H9 (cell line): ENCODE measurements at regions not wholly inside any gene's neighbourhood (a gene's known extent, or its start where the extent isn't known, plus 50 kb on each side); places are given as distances from the start of the nearest gene placed in this dataset.

Experiments used
- DNase-seq: peaks from one replicate; pipeline ENCODE4 v3.0.0-alpha.2; 2017
- H2AFZ ChIP-seq: one replicate; pipeline ENCODE4 v1.6.1; 2013; ENCODE audit warnings: mild to moderate bottlenecking, low read length, control low read depth, moderate library complexity
- H2AK5ac ChIP-seq: 2 replicates; pipeline ENCODE4 v1.6.1; 2013; ENCODE audit warnings: low read length, control low read depth, mixed read lengths; ENCODE audit not compliant: insufficient read length
- H2BK120ac ChIP-seq: one replicate; pipeline ENCODE4 v1.6.1; 2013; ENCODE audit warnings: low read depth, mild to moderate bottlenecking, low read length, control low read depth, inconsistent platforms; ENCODE audit not compliant: poor library complexity, severe bottlenecking
- H2BK12ac ChIP-seq: 2 replicates; pipeline ENCODE4 v1.6.1; 2013; ENCODE audit warnings: low read length, control low read depth, mixed read lengths, low read depth; ENCODE audit not compliant: insufficient read length
- H2BK15ac ChIP-seq: 2 replicates; pipeline ENCODE4 v1.6.1; 2013; ENCODE audit warnings: low read depth, low read length, control low read depth
- H2BK20ac ChIP-seq: one replicate; pipeline ENCODE4 v1.6.1; 2013; ENCODE audit warnings: low read depth, mild to moderate bottlenecking, low read length, control low read depth, inconsistent platforms; ENCODE audit not compliant: poor library complexity, severe bottlenecking
- H2BK5ac ChIP-seq: 2 replicates; pipeline ENCODE4 v1.6.1; 2013; ENCODE audit warnings: low read length, control low read depth, mixed read lengths; ENCODE audit not compliant: insufficient read length
- H3K14ac ChIP-seq: 2 replicates; pipeline ENCODE4 v1.6.1; 2013; ENCODE audit warnings: low read length, control low read depth; ENCODE audit not compliant: insufficient read depth
- H3K18ac ChIP-seq: 2 replicates; pipeline ENCODE4 v1.6.1; 2013; ENCODE audit warnings: low read depth, mild to moderate bottlenecking, mixed read lengths, low read length, control low read depth; ENCODE audit not compliant: insufficient read length
- H3K23ac ChIP-seq: 2 replicates; pipeline ENCODE4 v1.6.1; 2013; ENCODE audit warnings: low read length, control low read depth, mixed read lengths, low read depth; ENCODE audit not compliant: insufficient read length
- H3K23me2 ChIP-seq: 2 replicates; pipeline ENCODE4 v1.6.1; 2013; ENCODE audit warnings: low read depth, mild to moderate bottlenecking, mixed read lengths, low read length, control low read depth; ENCODE audit not compliant: insufficient read length, poor library complexity, severe bottlenecking
- H3K27ac ChIP-seq: 2 replicates; pipeline ENCODE4 v1.5.1; 2013; ENCODE audit warnings: low read length, control low read depth, mixed read lengths, low read depth; ENCODE audit not compliant: insufficient read length
- H3K27me3 ChIP-seq: 2 replicates; pipeline ENCODE4 v1.6.1; 2013; ENCODE audit warnings: low read length, control low read depth, inconsistent platforms; ENCODE audit not compliant: insufficient read depth
- H3K4ac ChIP-seq: 2 replicates; pipeline ENCODE4 v1.6.1; 2013; ENCODE audit warnings: low read depth, mild to moderate bottlenecking, control low read depth, inconsistent platforms, low read length, moderate library complexity
- H3K4me1 ChIP-seq: 2 replicates; pipeline ENCODE4 v1.6.1; 2013; ENCODE audit warnings: low read length, control low read depth, inconsistent platforms; ENCODE audit not compliant: insufficient read depth
- H3K4me2 ChIP-seq: 2 replicates; pipeline ENCODE4 v1.6.1; 2013; ENCODE audit warnings: low read length, control low read depth, mixed read lengths; ENCODE audit not compliant: insufficient read length, insufficient read depth
- H3K56ac ChIP-seq: 2 replicates; pipeline ENCODE4 v1.6.1; 2013; ENCODE audit warnings: low read depth, mild to moderate bottlenecking, mixed read lengths, low read length, control low read depth; ENCODE audit not compliant: insufficient read length
- H3K79me1 ChIP-seq: 2 replicates; pipeline ENCODE4 v1.6.1; 2013; ENCODE audit warnings: low read depth, mild to moderate bottlenecking, moderate library complexity, low read length, control low read depth, inconsistent platforms; ENCODE audit not compliant: insufficient read depth, poor library complexity, severe bottlenecking
- H3K79me2 ChIP-seq: 2 replicates; pipeline ENCODE4 v1.6.1; 2013; ENCODE audit warnings: low read length, control low read depth, inconsistent platforms; ENCODE audit not compliant: insufficient read depth
- H3K9ac ChIP-seq: 2 replicates; pipeline ENCODE4 v1.6.1; 2013; ENCODE audit warnings: low read length, control low read depth, mixed read lengths; ENCODE audit not compliant: insufficient read length; ENCODE audit errors: extremely low read depth
- H3K9me3 ChIP-seq: one replicate; pipeline ENCODE4 v1.6.1; 2013; ENCODE audit warnings: low read depth, low read length, inconsistent platforms; ENCODE audit not compliant: control insufficient read depth
- H3T11ph ChIP-seq: one replicate; pipeline ENCODE4 v1.6.1; 2013; ENCODE audit warnings: mild to moderate bottlenecking, low read length, control low read depth, inconsistent platforms
- H4K20me1 ChIP-seq: one replicate; pipeline ENCODE4 v1.6.1; 2013; ENCODE audit not compliant: control insufficient read depth, insufficient read length, insufficient read depth
- H4K5ac ChIP-seq: 2 replicates; pipeline ENCODE4 v1.6.1; 2013; ENCODE audit warnings: low read depth, mild to moderate bottlenecking, mixed read lengths, low read length, control low read depth; ENCODE audit not compliant: insufficient read length
- H4K8ac ChIP-seq: replicated peaks from 2 replicates; pipeline ENCODE4 v1.6.1; 2013; ENCODE audit warnings: low read length, control low read depth, mixed read lengths, low read depth; ENCODE audit not compliant: insufficient read length
- H4K91ac ChIP-seq: 2 replicates; pipeline ENCODE4 v1.6.1; 2013; ENCODE audit warnings: low read depth, mild to moderate bottlenecking, moderate library complexity, mixed read lengths, low read length, control low read depth; ENCODE audit not compliant: insufficient read length
- H3K27ac Mint-ChIP-seq, 3 experiments: 2 replicates in 2 of 3; 3 replicates in 1 of 3; pipeline ENCODE4 v1.8.0; 2020 to 2021; ENCODE audit warnings: mixed read lengths in 3 of 3, mild to moderate bottlenecking in 1 of 3, moderate library complexity in 1 of 3
- H3K27me3 Mint-ChIP-seq: 2 replicates; pipeline ENCODE4 v1.8.0; 2021; ENCODE audit warnings: low read depth, mild to moderate bottlenecking, moderate library complexity, mixed read lengths
- H3K36me3 Mint-ChIP-seq, 3 experiments: 2 replicates in 2 of 3; 3 replicates in 1 of 3; pipeline ENCODE4 v1.8.0; 2020 to 2021; ENCODE audit warnings: low read depth in 3 of 3, mixed read lengths in 3 of 3; ENCODE audit not compliant: insufficient read depth in 1 of 3
- H3K4me1 Mint-ChIP-seq, 2 experiments: 2 replicates each; pipeline ENCODE4 v1.8.0; 2020; ENCODE audit warnings: mixed read lengths in 2 of 2
- H3K4me3 Mint-ChIP-seq, 2 experiments: 2 replicates in 1 of 2; 3 replicates in 1 of 2; pipeline ENCODE4 v1.8.0; 2020 to 2021; ENCODE audit warnings: mild to moderate bottlenecking in 2 of 2, mixed read lengths in 2 of 2, moderate library complexity in 1 of 2
- H3K9me3 Mint-ChIP-seq, 2 experiments: 2 replicates in 1 of 2; 3 replicates in 1 of 2; pipeline ENCODE4 v1.8.0; 2020; ENCODE audit warnings: mild to moderate bottlenecking in 2 of 2, mixed read lengths in 2 of 2, moderate library complexity in 1 of 2
- WGBS: extraction: QIAGEN DNeasy Blood & Tissue Kit; methylation state at CpG from one replicate; pipeline ENCODE4 v1.1.7; 2013; ENCODE audit warnings: missing lambda C conversion rate, low lambda C conversion rate, mixed read lengths; ENCODE audit not compliant: insufficient read length; ENCODE audit errors: extremely low coverage; 5-methylcytosine and 5-hydroxymethylcytosine counted together
- TF ChIP-seq, protein P1 (sequence below): fragments of 200-600 bp; sonication (generic); conservative IDR thresholded peaks from 3 replicates; pipeline ENCODE4 v1.8.0; 2021; ENCODE audit warnings: antibody characterized with exemption, mild to moderate bottlenecking

DNA sequence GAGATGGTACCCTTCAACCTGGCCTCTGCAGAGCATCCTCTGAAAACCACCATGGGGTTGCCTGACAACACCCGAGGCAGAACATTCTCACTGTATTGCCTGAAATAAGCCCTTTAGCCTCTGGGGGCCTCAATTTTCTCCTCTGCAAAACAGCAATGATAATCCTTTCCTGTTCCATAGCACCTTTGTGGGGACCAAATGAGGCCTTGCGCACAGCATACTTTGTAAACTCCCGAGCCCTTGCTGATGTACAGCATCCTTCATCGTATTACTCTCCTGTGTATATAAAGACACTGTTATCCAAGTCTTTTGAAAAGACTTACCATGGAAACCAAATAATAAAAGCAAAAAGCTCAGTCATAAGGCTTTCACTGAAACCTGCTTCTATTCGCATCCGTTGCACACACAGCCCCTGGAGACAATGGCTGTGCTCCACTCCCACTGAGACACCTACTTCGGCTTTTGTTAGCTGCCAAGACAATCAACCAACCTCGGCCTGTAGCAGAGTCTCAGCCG lies 276.0 kb downstream of the FOXO1 start:
- DNase-seq: no peak

More for the DNA sequence above, 276.0 kb downstream of the FOXO1 start:
- Histone ChIP-seq H3K79me1 (no peaks in the 10 kb centered on the region), H4K5ac (no peak overlapping the region), H3K27me3 (no peaks in the 10 kb centered on the region), H4K8ac (no peak overlapping the region), H3K4me1 (no peaks in the 10 kb centered on the region), H3K18ac (no peak overlapping the region), H2BK20ac (no peak overlapping the region), H4K91ac (no peak overlapping the region), H4K20me1 (no peaks in the 10 kb centered on the region), H2BK15ac (no peak overlapping the region), H2BK120ac (no peak overlapping the region), H3K4ac (no peak overlapping the region), H3K23ac (no peak overlapping the region), H3K56ac (no peak overlapping the region), H2BK12ac (no peak overlapping the region), H3K4me2 (no peak overlapping the region), H3K23me2 (no peaks in the 10 kb centered on the region), H3K9me3 (no peaks in the 10 kb centered on the region), H2AK5ac (no peak overlapping the region), H3K14ac (no peak overlapping the region), H3K27ac (no peak overlapping the region), H3K79me2 (no peaks in the 10 kb centered on the region), H3K9ac (no peak overlapping the region), H2BK5ac (no peak overlapping the region), H3T11ph (no peak overlapping the region), H2AFZ (no peak overlapping the region)
- Mint-ChIP-seq H3K27me3 (no peaks in the 10 kb centered on the region; the same call in 1 of the 2 replicates), H3K4me1 (peaks cover 31 to 32% of the 10 kb centered on the region in 2 experiments), H3K36me3 (no peaks in the 10 kb centered on the region; a peak in 1 of 7 replicates), H3K4me3 (no peak overlapping the region), H3K9me3 (no peaks in the 10 kb centered on the region; a peak in 1 of 5 replicates), H3K27ac (peak overlapping the region in 2 of 3 experiments; percentile 32 to 66; a peak in 4 of 7 replicates)
- TF ChIP-seq, protein P1, sequence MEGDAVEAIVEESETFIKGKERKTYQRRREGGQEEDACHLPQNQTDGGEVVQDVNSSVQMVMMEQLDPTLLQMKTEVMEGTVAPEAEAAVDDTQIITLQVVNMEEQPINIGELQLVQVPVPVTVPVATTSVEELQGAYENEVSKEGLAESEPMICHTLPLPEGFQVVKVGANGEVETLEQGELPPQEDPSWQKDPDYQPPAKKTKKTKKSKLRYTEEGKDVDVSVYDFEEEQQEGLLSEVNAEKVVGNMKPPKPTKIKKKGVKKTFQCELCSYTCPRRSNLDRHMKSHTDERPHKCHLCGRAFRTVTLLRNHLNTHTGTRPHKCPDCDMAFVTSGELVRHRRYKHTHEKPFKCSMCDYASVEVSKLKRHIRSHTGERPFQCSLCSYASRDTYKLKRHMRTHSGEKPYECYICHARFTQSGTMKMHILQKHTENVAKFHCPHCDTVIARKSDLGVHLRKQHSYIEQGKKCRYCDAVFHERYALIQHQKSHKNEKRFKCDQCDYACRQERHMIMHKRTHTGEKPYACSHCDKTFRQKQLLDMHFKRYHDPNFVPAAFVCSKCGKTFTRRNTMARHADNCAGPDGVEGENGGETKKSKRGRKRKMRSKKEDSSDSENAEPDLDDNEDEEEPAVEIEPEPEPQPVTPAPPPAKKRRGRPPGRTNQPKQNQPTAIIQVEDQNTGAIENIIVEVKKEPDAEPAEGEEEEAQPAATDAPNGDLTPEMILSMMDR: no peak; the same call in 2 of the 3 replicates
- no CpG with 5 or more reads among the region's 9 CpGs for WGBS
